ENCODE measurements at regions not wholly inside any gene's neighbourhood (a gene's known extent, or its start where the extent isn't known, plus 50 kb on each side); places are given as distances from the start of the nearest gene placed in this dataset.

DNA sequence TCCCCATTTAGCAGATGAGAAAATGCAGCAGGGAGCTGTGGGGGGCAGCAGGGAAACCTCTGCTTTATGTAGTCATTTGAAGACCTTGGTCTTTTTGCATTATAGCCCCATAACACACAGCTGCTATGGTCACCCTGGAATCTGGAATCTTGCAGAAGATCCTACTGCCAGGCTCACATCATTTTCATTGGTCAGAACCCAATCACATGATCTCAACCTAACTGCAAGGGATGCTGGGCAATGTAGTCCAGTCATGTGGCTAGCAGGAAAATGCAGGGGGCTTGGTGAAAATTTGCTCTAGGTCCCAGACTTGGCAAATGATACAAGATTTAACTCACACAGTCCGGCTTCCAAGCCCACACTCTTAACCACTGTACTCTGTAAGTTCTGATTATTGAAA, 1028.7 kb downstream of the AACS start:
- DNase-seq = no peak
- Histone ChIP-seq H3K27me3 (no peaks in the 10 kb centered on the region), H3K4me1 (no peaks in the 10 kb centered on the region), H3K36me3 (no peaks in the 10 kb centered on the region), H3K9me3 (no peaks in the 10 kb centered on the region), H3K4me3 (no peak overlapping the region), H3K27ac (no peak overlapping the region)
- TF ChIP-seq, protein P1, sequence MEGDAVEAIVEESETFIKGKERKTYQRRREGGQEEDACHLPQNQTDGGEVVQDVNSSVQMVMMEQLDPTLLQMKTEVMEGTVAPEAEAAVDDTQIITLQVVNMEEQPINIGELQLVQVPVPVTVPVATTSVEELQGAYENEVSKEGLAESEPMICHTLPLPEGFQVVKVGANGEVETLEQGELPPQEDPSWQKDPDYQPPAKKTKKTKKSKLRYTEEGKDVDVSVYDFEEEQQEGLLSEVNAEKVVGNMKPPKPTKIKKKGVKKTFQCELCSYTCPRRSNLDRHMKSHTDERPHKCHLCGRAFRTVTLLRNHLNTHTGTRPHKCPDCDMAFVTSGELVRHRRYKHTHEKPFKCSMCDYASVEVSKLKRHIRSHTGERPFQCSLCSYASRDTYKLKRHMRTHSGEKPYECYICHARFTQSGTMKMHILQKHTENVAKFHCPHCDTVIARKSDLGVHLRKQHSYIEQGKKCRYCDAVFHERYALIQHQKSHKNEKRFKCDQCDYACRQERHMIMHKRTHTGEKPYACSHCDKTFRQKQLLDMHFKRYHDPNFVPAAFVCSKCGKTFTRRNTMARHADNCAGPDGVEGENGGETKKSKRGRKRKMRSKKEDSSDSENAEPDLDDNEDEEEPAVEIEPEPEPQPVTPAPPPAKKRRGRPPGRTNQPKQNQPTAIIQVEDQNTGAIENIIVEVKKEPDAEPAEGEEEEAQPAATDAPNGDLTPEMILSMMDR (IDR thresholded peaks at IDR 0.05) = no peak
- TF ChIP-seq POLR2A (IDR thresholded peaks at IDR 0.05) = no peak
- intact Hi-C loops (cut with DNase I) = no loop called here
- 73 to 83% methylated on average over 1 of the region's 1 CpG for WGBS, 2 donors

DNA sequence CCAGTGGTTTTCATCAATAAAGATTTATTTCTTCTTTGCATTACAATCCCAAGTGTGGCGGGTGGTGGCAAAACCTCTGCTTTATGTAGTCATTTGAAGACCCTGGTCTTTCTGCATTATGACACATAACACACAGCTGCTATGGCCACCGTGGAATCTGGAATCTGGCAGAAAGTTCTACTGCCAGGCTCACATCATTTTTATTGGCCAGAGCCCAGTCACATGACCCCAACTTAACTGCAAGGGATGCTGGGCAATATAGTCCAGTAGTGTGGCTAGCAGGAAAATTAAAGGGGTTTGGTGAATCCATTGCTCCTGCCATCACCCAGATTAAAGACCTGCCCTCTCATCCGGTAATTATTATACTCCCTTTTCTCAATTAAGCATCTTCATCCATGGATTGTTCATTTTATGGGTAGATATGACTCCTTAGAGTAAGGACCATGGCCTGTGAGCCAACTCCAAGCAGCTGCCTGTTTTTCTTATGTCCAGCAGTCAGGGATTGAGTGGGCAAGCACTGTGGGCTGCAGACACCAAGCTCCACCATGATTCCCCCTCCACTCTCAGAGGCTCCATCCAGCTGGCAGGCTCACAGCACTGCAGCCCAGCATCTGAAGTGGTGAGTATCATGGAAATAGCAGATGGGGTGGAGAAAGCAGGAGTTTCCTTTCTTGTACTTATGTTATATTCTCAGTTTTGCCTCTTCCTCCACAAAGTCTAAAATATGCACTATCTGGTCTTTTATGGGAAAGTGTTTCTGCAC, 1030.7 kb downstream of the AACS start:
- H3K4me1 ChIP-seq = no peaks in the 10 kb centered on the region
- TF ChIP-seq, protein P1 (IDR thresholded peaks at IDR 0.05) = no peak
- TF ChIP-seq POLR2A (IDR thresholded peaks at IDR 0.05) = no peak
- H3K36me3 ChIP-seq = no peaks in the 10 kb centered on the region
- WGBS, 2 donors = 72 to 81% methylated on average over 3 of the region's 3 CpGs
- H3K27me3 ChIP-seq = no peaks in the 10 kb centered on the region
- no peak for DNase-seq
- H3K9me3 ChIP-seq = no peaks in the 10 kb centered on the region
- intact Hi-C loops (cut with DNase I) = no loop called here
- H3K27ac ChIP-seq = no peak overlapping the region
- H3K4me3 ChIP-seq = no peak overlapping the region

DNA sequence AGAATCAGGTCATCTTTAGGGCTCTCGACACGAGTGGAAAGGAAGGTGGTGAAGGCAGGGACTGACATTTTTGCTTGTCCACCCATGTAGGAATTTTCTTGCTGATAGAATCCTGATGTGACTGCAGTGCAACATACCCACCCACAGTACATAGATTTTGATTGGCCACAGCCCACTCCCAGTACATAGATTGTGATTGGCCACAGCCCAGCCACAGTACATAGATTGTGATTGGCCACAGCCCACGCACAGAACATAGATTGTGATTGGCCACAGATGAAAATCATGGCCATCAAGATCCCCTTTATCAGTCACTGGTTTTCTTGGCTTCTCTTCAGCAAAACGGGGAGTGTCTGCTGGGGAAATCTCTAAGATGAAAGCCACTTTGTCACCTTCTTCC, 1041.5 kb downstream of the AACS start:
- no peak overlapping the region for H3K27ac ChIP-seq
- no peaks in the 10 kb centered on the region for H3K27me3 ChIP-seq
- no peaks in the 10 kb centered on the region for H3K36me3 ChIP-seq
- no peaks in the 10 kb centered on the region for H3K4me1 ChIP-seq
- DNase-seq = no peak
- no peak overlapping the region for H3K4me3 ChIP-seq
- TF ChIP-seq POLR2A (IDR thresholded peaks at IDR 0.05) = no peak
- TF ChIP-seq, protein P1 (IDR thresholded peaks at IDR 0.05) = no peak
- H3K9me3 ChIP-seq = no peaks in the 10 kb centered on the region
- intact Hi-C loops (cut with DNase I) = no loop called here
- 40 to 53% methylated on average over 1 to 4 of the region's 4 CpGs for WGBS, 2 donors

DNA sequence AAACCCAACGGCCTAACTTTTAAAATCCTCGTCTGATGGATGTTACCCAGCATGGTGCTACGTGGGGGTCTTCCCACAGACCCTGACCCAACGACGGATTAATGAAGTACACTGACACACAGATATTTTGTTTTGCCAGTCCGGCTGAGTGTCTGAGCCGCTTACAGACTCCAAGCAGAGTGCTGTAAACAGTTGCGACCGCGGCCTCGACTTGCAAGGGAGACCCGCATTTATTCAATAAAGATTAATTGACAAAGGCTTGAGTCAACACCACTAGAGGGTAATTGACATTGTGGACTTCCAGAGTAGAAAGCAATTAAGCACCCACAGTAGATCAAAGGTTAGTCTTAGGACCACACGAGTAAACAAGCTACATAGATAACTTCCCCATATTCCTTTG, 1042.4 kb downstream of the AACS start:
- no peak for DNase-seq
- Histone ChIP-seq H3K36me3 (no peaks in the 10 kb centered on the region), H3K4me1 (no peaks in the 10 kb centered on the region), H3K4me3 (no peak overlapping the region), H3K27ac (no peak overlapping the region), H3K9me3 (no peaks in the 10 kb centered on the region), H3K27me3 (no peaks in the 10 kb centered on the region)
- intact Hi-C loops (cut with DNase I) = no loop called here
- TF ChIP-seq, protein P1 (IDR thresholded peaks at IDR 0.05) = no peak
- no peak for TF ChIP-seq POLR2A (IDR thresholded peaks at IDR 0.05)
- WGBS, 2 donors = 59 to 60% methylated on average over 12 to 13 of the region's 13 CpGs

DNA sequence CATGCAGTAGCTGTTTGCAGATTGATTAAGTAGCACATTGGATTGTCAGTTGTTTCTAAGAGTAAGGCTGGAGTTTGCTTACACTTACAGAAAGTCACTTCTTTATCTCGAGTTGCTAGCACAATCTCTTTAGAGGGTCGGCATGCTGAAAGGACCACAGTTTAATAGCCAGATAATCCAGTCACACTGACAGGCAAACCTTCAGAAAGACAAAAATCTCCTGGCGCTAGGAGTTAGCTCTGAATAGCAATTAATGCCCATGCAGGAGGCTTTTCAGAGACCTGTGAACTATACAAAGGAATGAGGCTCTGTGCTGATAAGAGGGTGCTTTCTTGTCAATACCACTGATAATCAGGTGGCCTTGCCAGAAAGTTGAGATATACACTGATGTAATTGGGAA, 1043.0 kb downstream of the AACS start:
- Histone ChIP-seq H3K4me3 (no peak overlapping the region), H3K4me1 (no peaks in the 10 kb centered on the region), H3K9me3 (no peaks in the 10 kb centered on the region), H3K27ac (no peak overlapping the region), H3K36me3 (no peaks in the 10 kb centered on the region), H3K27me3 (no peaks in the 10 kb centered on the region)
- no peak for DNase-seq
- intact Hi-C loops (cut with DNase I) = no loop called here
- TF ChIP-seq, protein P1 (IDR thresholded peaks at IDR 0.05) = no peak
- no peak for TF ChIP-seq POLR2A (IDR thresholded peaks at IDR 0.05)
- WGBS, 2 donors = 19 to 30% methylated on average over 3 of the region's 3 CpGs
